ENCODE measurements at regions not wholly inside any gene's neighbourhood (a gene's known extent, or its start where the extent isn't known, plus 50 kb on each side); places are given as distances from the start of the nearest gene placed in this dataset.

- no peak for DNase-seq (ENCODE audit: low read depth in 6 of 9, low spot score in 9 of 9)
Observed at GRCh38 chr12:76260390-76260748, 87.8 kb downstream of the BBS10 start.

GRCh38 chr12:76259660-76260389 lies 88.4 kb downstream of the BBS10 start:
- no peaks in the 10 kb centered on the region for H3K27me3 ChIP-seq (ENCODE audit: control insufficient read depth in 2 of 2, insufficient read depth in 1 of 2, low read length in 1 of 2)
- no peaks in the 10 kb centered on the region for H3K4me1 ChIP-seq (ENCODE audit: control insufficient read depth in 2 of 2, insufficient read depth in 2 of 2, low read length in 2 of 2)
- H3K36me3 ChIP-seq (ENCODE audit: control insufficient read depth in 2 of 2, insufficient read depth in 2 of 2, low read length in 1 of 2), result no peaks in the 10 kb centered on the region
- no peak overlapping the region for H3K27ac ChIP-seq (ENCODE audit: low read depth in 1 of 2, low read length in 1 of 2)
- H3K9me3 ChIP-seq (ENCODE audit: control insufficient read depth in 2 of 2, insufficient read depth in 1 of 2, low read length in 1 of 2), result no peaks in the 10 kb centered on the region
- DNase-seq (ENCODE audit: low read depth in 6 of 9, low spot score in 9 of 9), result no peak
- H3K4me3 ChIP-seq (ENCODE audit: low read length in 2 of 2), result no peak overlapping the region
- WGBS, result 63% methylated on average over 4 of the region's 4 CpGs

More at GRCh38 chr12:76260390-76260748, 87.8 kb downstream of the BBS10 start:
- no peaks in the 10 kb centered on the region for H3K27me3 ChIP-seq (ENCODE audit: control insufficient read depth in 2 of 2, insufficient read depth in 1 of 2, low read length in 1 of 2)
- H3K4me3 ChIP-seq (ENCODE audit: low read length in 2 of 2), result no peak overlapping the region
- H3K27ac ChIP-seq (ENCODE audit: low read depth in 1 of 2, low read length in 1 of 2), result no peak overlapping the region
- 93% methylated on average over 1 of the region's 1 CpG for WGBS
- no peaks in the 10 kb centered on the region for H3K9me3 ChIP-seq (ENCODE audit: control insufficient read depth in 2 of 2, insufficient read depth in 1 of 2, low read length in 1 of 2)
- H3K4me1 ChIP-seq (ENCODE audit: control insufficient read depth in 2 of 2, insufficient read depth in 2 of 2, low read length in 2 of 2), result no peaks in the 10 kb centered on the region
- no peaks in the 10 kb centered on the region for H3K36me3 ChIP-seq (ENCODE audit: control insufficient read depth in 2 of 2, insufficient read depth in 2 of 2, low read length in 1 of 2)

GRCh38 chr12:76259106-76259505 lies 89.1 kb downstream of the BBS10 start:
- Histone ChIP-seq H3K36me3 (ENCODE audit: control insufficient read depth in 2 of 2, insufficient read depth in 2 of 2, low read length in 1 of 2) (no peaks in the 10 kb centered on the region), H3K9me3 (ENCODE audit: control insufficient read depth in 2 of 2, insufficient read depth in 1 of 2, low read length in 1 of 2) (no peaks in the 10 kb centered on the region), H3K4me3 (ENCODE audit: low read length in 2 of 2) (no peak overlapping the region), H3K4me1 (ENCODE audit: control insufficient read depth in 2 of 2, insufficient read depth in 2 of 2, low read length in 2 of 2) (no peaks in the 10 kb centered on the region), H3K27me3 (ENCODE audit: control insufficient read depth in 2 of 2, insufficient read depth in 1 of 2, low read length in 1 of 2) (no peaks in the 10 kb centered on the region), H3K27ac (ENCODE audit: low read depth in 1 of 2, low read length in 1 of 2) (peak overlapping the region in 1 of 2 donors; percentile 36)
- 94% methylated on average over 1 of the region's 1 CpG for WGBS
- no peak for DNase-seq (ENCODE audit: low read depth in 6 of 9, low spot score in 9 of 9)

GRCh38 chr12:76256904-76257303 lies 91.3 kb downstream of the BBS10 start:
- no peaks in the 10 kb centered on the region for H3K27me3 ChIP-seq (ENCODE audit: control insufficient read depth in 2 of 2, insufficient read depth in 1 of 2, low read length in 1 of 2)
- H3K27ac ChIP-seq (ENCODE audit: low read depth in 1 of 2, low read length in 1 of 2), result no peak overlapping the region
- H3K4me3 ChIP-seq (ENCODE audit: low read length in 2 of 2), result no peak overlapping the region
- H3K4me1 ChIP-seq (ENCODE audit: control insufficient read depth in 2 of 2, insufficient read depth in 2 of 2, low read length in 2 of 2), result no peaks in the 10 kb centered on the region
- DNase-seq (ENCODE audit: low read depth in 6 of 9, low spot score in 9 of 9), result no peak
- no peaks in the 10 kb centered on the region for H3K9me3 ChIP-seq (ENCODE audit: control insufficient read depth in 2 of 2, insufficient read depth in 1 of 2, low read length in 1 of 2)
- WGBS, result 90% methylated on average over 1 of the region's 1 CpG
- no peaks in the 10 kb centered on the region for H3K36me3 ChIP-seq (ENCODE audit: control insufficient read depth in 2 of 2, insufficient read depth in 2 of 2, low read length in 1 of 2)

GRCh38 chr12:76256321-76256720 lies 91.9 kb downstream of the BBS10 start:
- 98% methylated on average over 2 of the region's 2 CpGs for WGBS
- H3K9me3 ChIP-seq (ENCODE audit: control insufficient read depth in 2 of 2, insufficient read depth in 1 of 2, low read length in 1 of 2), result no peaks in the 10 kb centered on the region
- H3K27me3 ChIP-seq (ENCODE audit: control insufficient read depth in 2 of 2, insufficient read depth in 1 of 2, low read length in 1 of 2), result no peaks in the 10 kb centered on the region
- H3K4me3 ChIP-seq (ENCODE audit: low read length in 2 of 2), result no peak overlapping the region
- H3K27ac ChIP-seq (ENCODE audit: low read depth in 1 of 2, low read length in 1 of 2), result no peak overlapping the region
- no peaks in the 10 kb centered on the region for H3K4me1 ChIP-seq (ENCODE audit: control insufficient read depth in 2 of 2, insufficient read depth in 2 of 2, low read length in 2 of 2)
- DNase-seq (ENCODE audit: low read depth in 6 of 9, low spot score in 9 of 9), result no peak
- no peaks in the 10 kb centered on the region for H3K36me3 ChIP-seq (ENCODE audit: control insufficient read depth in 2 of 2, insufficient read depth in 2 of 2, low read length in 1 of 2)

- Histone ChIP-seq H3K4me1 (ENCODE audit: control insufficient read depth in 2 of 2, insufficient read depth in 2 of 2, low read length in 2 of 2) (no peaks in the 10 kb centered on the region), H3K36me3 (ENCODE audit: control insufficient read depth in 2 of 2, insufficient read depth in 2 of 2, low read length in 1 of 2) (no peaks in the 10 kb centered on the region), H3K27me3 (ENCODE audit: control insufficient read depth in 2 of 2, insufficient read depth in 1 of 2, low read length in 1 of 2) (no peaks in the 10 kb centered on the region), H3K4me3 (ENCODE audit: low read length in 2 of 2) (no peak overlapping the region), H3K27ac (ENCODE audit: low read depth in 1 of 2, low read length in 1 of 2) (no peak overlapping the region), H3K9me3 (ENCODE audit: control insufficient read depth in 2 of 2, insufficient read depth in 1 of 2, low read length in 1 of 2) (no peaks in the 10 kb centered on the region)
- no peak for DNase-seq (ENCODE audit: low read depth in 6 of 9, low spot score in 9 of 9)
- 90% methylated on average over 2 of the region's 2 CpGs for WGBS
Observed at GRCh38 chr12:76255692-76256091, 92.5 kb downstream of the BBS10 start.

- no peak for DNase-seq (ENCODE audit: low read depth in 6 of 9, low spot score in 9 of 9)
- Histone ChIP-seq H3K27ac (ENCODE audit: low read depth in 1 of 2, low read length in 1 of 2) (no peak overlapping the region), H3K4me3 (ENCODE audit: low read length in 2 of 2) (no peak overlapping the region), H3K4me1 (ENCODE audit: control insufficient read depth in 2 of 2, insufficient read depth in 2 of 2, low read length in 2 of 2) (no peaks in the 10 kb centered on the region), H3K9me3 (ENCODE audit: control insufficient read depth in 2 of 2, insufficient read depth in 1 of 2, low read length in 1 of 2) (no peaks in the 10 kb centered on the region), H3K27me3 (ENCODE audit: control insufficient read depth in 2 of 2, insufficient read depth in 1 of 2, low read length in 1 of 2) (no peaks in the 10 kb centered on the region), H3K36me3 (ENCODE audit: control insufficient read depth in 2 of 2, insufficient read depth in 2 of 2, low read length in 1 of 2) (no peaks in the 10 kb centered on the region)
- 92% methylated on average over 3 of the region's 3 CpGs for WGBS
Observed at GRCh38 chr12:76255281-76255680, 92.9 kb downstream of the BBS10 start.

- Histone ChIP-seq H3K4me1 (ENCODE audit: control insufficient read depth in 2 of 2, insufficient read depth in 2 of 2, low read length in 2 of 2) (no peaks in the 10 kb centered on the region), H3K9me3 (ENCODE audit: control insufficient read depth in 2 of 2, insufficient read depth in 1 of 2, low read length in 1 of 2) (no peaks in the 10 kb centered on the region), H3K27me3 (ENCODE audit: control insufficient read depth in 2 of 2, insufficient read depth in 1 of 2, low read length in 1 of 2) (no peaks in the 10 kb centered on the region), H3K27ac (ENCODE audit: low read depth in 1 of 2, low read length in 1 of 2) (no peak overlapping the region), H3K4me3 (ENCODE audit: low read length in 2 of 2) (no peak overlapping the region), H3K36me3 (ENCODE audit: control insufficient read depth in 2 of 2, insufficient read depth in 2 of 2, low read length in 1 of 2) (no peaks in the 10 kb centered on the region)
- DNase-seq (ENCODE audit: low read depth in 6 of 9, low spot score in 9 of 9), result no peak
- 96% methylated on average over 11 of the region's 11 CpGs for WGBS
Observed at GRCh38 chr12:76252031-76252430, 96.2 kb downstream of the BBS10 start.

- H3K27me3 ChIP-seq (ENCODE audit: control insufficient read depth in 2 of 2, insufficient read depth in 1 of 2, low read length in 1 of 2), result no peaks in the 10 kb centered on the region
- H3K9me3 ChIP-seq (ENCODE audit: control insufficient read depth in 2 of 2, insufficient read depth in 1 of 2, low read length in 1 of 2), result no peaks in the 10 kb centered on the region
- whole genome bisulfite sequencing, result 77% methylated on average over 3 of the region's 3 CpGs
- no peak for DNase-seq (ENCODE audit: low read depth in 6 of 9, low spot score in 9 of 9)
- H3K27ac ChIP-seq (ENCODE audit: low read depth in 1 of 2, low read length in 1 of 2), result no peak overlapping the region
- no peaks in the 10 kb centered on the region for H3K4me1 ChIP-seq (ENCODE audit: control insufficient read depth in 2 of 2, insufficient read depth in 2 of 2, low read length in 2 of 2)
- H3K36me3 ChIP-seq (ENCODE audit: control insufficient read depth in 2 of 2, insufficient read depth in 2 of 2, low read length in 1 of 2), result no peaks in the 10 kb centered on the region
- no peak overlapping the region for H3K4me3 ChIP-seq (ENCODE audit: low read length in 2 of 2)
Observed at GRCh38 chr12:76250256-76250655, 98.0 kb downstream of the BBS10 start.
